ENCODE measurements at regions not wholly inside any gene's neighbourhood (a gene's known extent, or its start where the extent isn't known, plus 50 kb on each side); places are given as distances from the start of the nearest gene placed in this dataset.
A peak's percentile ranks its signal among the peaks of the same experiment; 100 is the strongest.

- Histone ChIP-seq H3K14ac (ENCODE audit: low read length in 2 of 2) (no peak overlapping the region), H3K4me3 (ENCODE audit: insufficient read depth in 1 of 2, low read depth in 1 of 2, low read length in 2 of 2) (no peak overlapping the region), H3K27ac (ENCODE audit: low read length, poor library complexity, severe bottlenecking) (no peak overlapping the region), H2BK12ac (ENCODE audit: low read length in 2 of 2) (no peak overlapping the region), H2BK120ac (ENCODE audit: low read depth, low read length) (no peak overlapping the region), H3K9ac (ENCODE audit: low read length) (no peak overlapping the region), H3K18ac (ENCODE audit: low read depth in 1 of 2, low read length in 2 of 2) (no peak overlapping the region), H3K4me2 (ENCODE audit: low read length, poor library complexity, severe bottlenecking) (no peak overlapping the region), H2BK15ac (ENCODE audit: low read depth, poor library complexity, severe bottlenecking) (no peak overlapping the region), H3K79me1 (replicated peaks; ENCODE audit: low read length, poor library complexity, severe bottlenecking) (no peaks in the 10 kb centered on the region), H4K8ac (ENCODE audit: low read length) (peak overlapping the region; percentile 58), H3K27me3 (ENCODE audit: control insufficient read depth in 1 of 2, insufficient read depth in 1 of 2, low read length in 2 of 2) (no peaks in the 10 kb centered on the region), H3K9me3 (ENCODE audit: control insufficient read depth, low read length) (no peaks in the 10 kb centered on the region), H3K4me1 (ENCODE audit: control insufficient read depth, insufficient read depth, low read depth, low read length) (no peaks in the 10 kb centered on the region), H2AK5ac (ENCODE audit: low read length, severe bottlenecking) (no peak overlapping the region), H3K23ac (ENCODE audit: low read length in 2 of 2) (no peak overlapping the region), H3K4ac (ENCODE audit: low read depth in 1 of 2, low read length in 2 of 2) (no peak overlapping the region), H2AFZ (ENCODE audit: low read depth, low read length) (no peak overlapping the region), H4K91ac (ENCODE audit: low read length) (peak overlapping the region; percentile 72), H2BK5ac (ENCODE audit: low read depth, low read length, poor library complexity, severe bottlenecking) (no peak overlapping the region), H3K36me3 (ENCODE audit: control insufficient read depth in 1 of 2, insufficient read depth in 2 of 2, low read depth in 1 of 2, low read length in 2 of 2) (no peaks in the 10 kb centered on the region)
- WGBS: no CpG with 5 or more reads among the region's 4 CpGs
- DNase-seq: no peak
Observed at GRCh38 chr6:82767447-82767846, 298.2 kb downstream of the UBE3D start.

DNA sequence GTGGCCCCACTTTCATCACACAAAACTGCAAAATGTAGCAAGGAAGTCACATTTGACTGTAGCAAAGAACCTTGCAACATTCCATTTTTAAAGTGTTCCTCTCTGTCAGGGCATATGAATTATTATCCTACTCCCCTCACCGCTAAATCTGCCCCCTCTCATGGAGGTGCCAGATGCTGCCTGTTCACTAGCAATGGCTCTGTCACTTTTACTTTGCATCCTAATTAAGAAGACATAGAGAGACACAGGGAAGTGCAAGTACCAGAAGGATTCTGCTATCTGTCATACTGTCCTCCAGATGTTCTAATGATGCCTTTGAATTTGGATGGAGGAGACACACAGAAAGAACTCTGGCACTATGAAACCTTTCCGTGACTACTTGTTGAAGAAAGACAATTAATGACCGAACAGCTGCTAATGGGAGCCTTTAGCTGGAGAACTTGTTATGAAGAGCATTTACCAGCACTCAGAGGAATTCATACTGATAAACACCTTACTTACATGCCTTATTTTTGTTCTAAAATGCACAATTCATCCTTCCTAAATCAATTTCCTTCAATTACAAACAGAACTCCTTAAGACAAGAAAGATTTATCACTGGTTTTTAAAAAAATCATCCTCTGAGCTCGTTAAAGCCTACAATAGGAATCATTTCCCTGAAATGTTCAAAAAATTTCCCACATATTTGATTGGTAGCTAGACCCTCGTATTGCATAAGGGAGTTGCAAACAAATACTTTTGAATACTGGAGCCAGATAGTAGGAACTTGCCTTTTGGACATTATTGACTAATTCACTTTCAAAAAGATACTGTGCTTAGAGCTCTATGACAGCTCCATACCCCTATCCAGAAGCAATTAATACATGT lies 292.6 kb downstream of the UBE3D start:
- no peak overlapping the region for H2BK15ac ChIP-seq (ENCODE audit: low read depth, poor library complexity, severe bottlenecking)
- no peak overlapping the region for H3K23ac ChIP-seq (ENCODE audit: low read length in 2 of 2)
- no peak overlapping the region for H3K9ac ChIP-seq (ENCODE audit: low read length)
- H2AFZ ChIP-seq (ENCODE audit: low read depth, low read length): no peak overlapping the region
- no peak overlapping the region for H3K27ac ChIP-seq (ENCODE audit: low read length, poor library complexity, severe bottlenecking)
- no peak overlapping the region for H3K14ac ChIP-seq (ENCODE audit: low read length in 2 of 2)
- no peak overlapping the region for H2AK5ac ChIP-seq (ENCODE audit: low read length, severe bottlenecking)
- H4K8ac ChIP-seq (ENCODE audit: low read length): no peak overlapping the region
- no peaks in the 10 kb centered on the region for H3K9me3 ChIP-seq (ENCODE audit: control insufficient read depth, low read length)
- H3K18ac ChIP-seq (ENCODE audit: low read depth in 1 of 2, low read length in 2 of 2): no peak overlapping the region
- no peaks in the 10 kb centered on the region for H3K4me1 ChIP-seq (ENCODE audit: control insufficient read depth, insufficient read depth, low read depth, low read length)
- no peak overlapping the region for H3K4me2 ChIP-seq (ENCODE audit: low read length, poor library complexity, severe bottlenecking)
- 75% methylated on average over 4 of the region's 5 CpGs for WGBS
- H3K36me3 ChIP-seq (ENCODE audit: control insufficient read depth in 1 of 2, insufficient read depth in 2 of 2, low read depth in 1 of 2, low read length in 2 of 2): no peaks in the 10 kb centered on the region
- H4K91ac ChIP-seq (ENCODE audit: low read length): no peak overlapping the region
- H2BK120ac ChIP-seq (ENCODE audit: low read depth, low read length): no peak overlapping the region
- no peak overlapping the region for H3K4ac ChIP-seq (ENCODE audit: low read depth in 1 of 2, low read length in 2 of 2)
- H3K79me1 ChIP-seq (replicated peaks; ENCODE audit: low read length, poor library complexity, severe bottlenecking): no peaks in the 10 kb centered on the region
- no peak overlapping the region for H3K4me3 ChIP-seq (ENCODE audit: insufficient read depth in 1 of 2, low read depth in 1 of 2, low read length in 2 of 2)
- no peak for DNase-seq
- no peaks in the 10 kb centered on the region for H3K27me3 ChIP-seq (ENCODE audit: control insufficient read depth in 1 of 2, insufficient read depth in 1 of 2, low read length in 2 of 2)
- no peak overlapping the region for H2BK12ac ChIP-seq (ENCODE audit: low read length in 2 of 2)
- H2BK5ac ChIP-seq (ENCODE audit: low read depth, low read length, poor library complexity, severe bottlenecking): no peak overlapping the region

- 91% methylated on average over 1 of the region's 1 CpG for WGBS
Observed at GRCh38 chr6:82775361-82775760, 290.3 kb downstream of the UBE3D start.

GRCh38 chr6:82775981-82776380 lies 289.7 kb downstream of the UBE3D start:
- no peak overlapping the region for H3K27ac ChIP-seq (ENCODE audit: low read length, poor library complexity, severe bottlenecking)
- no peak overlapping the region for H3K9ac ChIP-seq (ENCODE audit: low read length)
- H3K79me1 ChIP-seq (replicated peaks; ENCODE audit: low read length, poor library complexity, severe bottlenecking): no peaks in the 10 kb centered on the region
- no CpG with 5 or more reads among the region's 1 CpG for WGBS
- H3K4ac ChIP-seq (ENCODE audit: low read depth in 1 of 2, low read length in 2 of 2): no peak overlapping the region
- H4K8ac ChIP-seq (ENCODE audit: low read length): no peak overlapping the region
- no peak for DNase-seq
- H2AK5ac ChIP-seq (ENCODE audit: low read length, severe bottlenecking): no peak overlapping the region
- no peaks in the 10 kb centered on the region for H3K4me1 ChIP-seq (ENCODE audit: control insufficient read depth, insufficient read depth, low read depth, low read length)
- no peak overlapping the region for H3K18ac ChIP-seq (ENCODE audit: low read depth in 1 of 2, low read length in 2 of 2)
- H2AFZ ChIP-seq (ENCODE audit: low read depth, low read length): no peak overlapping the region
- no peaks in the 10 kb centered on the region for H3K9me3 ChIP-seq (ENCODE audit: control insufficient read depth, low read length)
- no peak overlapping the region for H3K4me2 ChIP-seq (ENCODE audit: low read length, poor library complexity, severe bottlenecking)
- H3K14ac ChIP-seq (ENCODE audit: low read length in 2 of 2): no peak overlapping the region
- no peaks in the 10 kb centered on the region for H3K36me3 ChIP-seq (ENCODE audit: control insufficient read depth in 1 of 2, insufficient read depth in 2 of 2, low read depth in 1 of 2, low read length in 2 of 2)
- H3K27me3 ChIP-seq (ENCODE audit: control insufficient read depth in 1 of 2, insufficient read depth in 1 of 2, low read length in 2 of 2): no peaks in the 10 kb centered on the region
- H2BK120ac ChIP-seq (ENCODE audit: low read depth, low read length): no peak overlapping the region
- no peak overlapping the region for H3K4me3 ChIP-seq (ENCODE audit: insufficient read depth in 1 of 2, low read depth in 1 of 2, low read length in 2 of 2)
- H3K23ac ChIP-seq (ENCODE audit: low read length in 2 of 2): no peak overlapping the region
- H2BK12ac ChIP-seq (ENCODE audit: low read length in 2 of 2): no peak overlapping the region
- no peak overlapping the region for H4K91ac ChIP-seq (ENCODE audit: low read length)
- H2BK15ac ChIP-seq (ENCODE audit: low read depth, poor library complexity, severe bottlenecking): no peak overlapping the region
- H2BK5ac ChIP-seq (ENCODE audit: low read depth, low read length, poor library complexity, severe bottlenecking): no peak overlapping the region

More at GRCh38 chr6:82775361-82775760, 290.3 kb downstream of the UBE3D start:
- H2BK5ac ChIP-seq (ENCODE audit: low read depth, low read length, poor library complexity, severe bottlenecking): no peak overlapping the region
- no peak overlapping the region for H3K9ac ChIP-seq (ENCODE audit: low read length)
- H4K8ac ChIP-seq (ENCODE audit: low read length): no peak overlapping the region
- H3K4me3 ChIP-seq (ENCODE audit: insufficient read depth in 1 of 2, low read depth in 1 of 2, low read length in 2 of 2): no peak overlapping the region
- no peak overlapping the region for H3K14ac ChIP-seq (ENCODE audit: low read length in 2 of 2)
- H3K27me3 ChIP-seq (ENCODE audit: control insufficient read depth in 1 of 2, insufficient read depth in 1 of 2, low read length in 2 of 2): no peaks in the 10 kb centered on the region
- H2AK5ac ChIP-seq (ENCODE audit: low read length, severe bottlenecking): no peak overlapping the region
- no peaks in the 10 kb centered on the region for H3K79me1 ChIP-seq (replicated peaks; ENCODE audit: low read length, poor library complexity, severe bottlenecking)
- no peak overlapping the region for H3K4ac ChIP-seq (ENCODE audit: low read depth in 1 of 2, low read length in 2 of 2)
- no peak overlapping the region for H2BK12ac ChIP-seq (ENCODE audit: low read length in 2 of 2)
- no peaks in the 10 kb centered on the region for H3K36me3 ChIP-seq (ENCODE audit: control insufficient read depth in 1 of 2, insufficient read depth in 2 of 2, low read depth in 1 of 2, low read length in 2 of 2)
- H2BK15ac ChIP-seq (ENCODE audit: low read depth, poor library complexity, severe bottlenecking): no peak overlapping the region
- no peak overlapping the region for H3K27ac ChIP-seq (ENCODE audit: low read length, poor library complexity, severe bottlenecking)
- no peak overlapping the region for H3K23ac ChIP-seq (ENCODE audit: low read length in 2 of 2)
- H2BK120ac ChIP-seq (ENCODE audit: low read depth, low read length): no peak overlapping the region
- no peak overlapping the region for H4K91ac ChIP-seq (ENCODE audit: low read length)
- H2AFZ ChIP-seq (ENCODE audit: low read depth, low read length): no peak overlapping the region
- no peak overlapping the region for H3K4me2 ChIP-seq (ENCODE audit: low read length, poor library complexity, severe bottlenecking)
- no peak overlapping the region for H3K18ac ChIP-seq (ENCODE audit: low read depth in 1 of 2, low read length in 2 of 2)
- H3K9me3 ChIP-seq (ENCODE audit: control insufficient read depth, low read length): no peaks in the 10 kb centered on the region
- no peaks in the 10 kb centered on the region for H3K4me1 ChIP-seq (ENCODE audit: control insufficient read depth, insufficient read depth, low read depth, low read length)
- DNase-seq: no peak

Measured in mesenchymal stem cell (in vitro differentiated cells and primary cell).